ENCODE measurements at regions not wholly inside any gene's neighbourhood (a gene's known extent, or its start where the extent isn't known, plus 50 kb on each side); places are given as distances from the start of the nearest gene placed in this dataset.

- TF ChIP-seq CTCF (IDR thresholded peaks at IDR 0.05) (no peak), POLR2AphosphoS5 (IDR thresholded peaks at IDR 0.05) (no peak), EP300 (IDR thresholded peaks at IDR 0.05) (no peak), POLR2A (IDR thresholded peaks at IDR 0.05) (no peak)
Observed at GRCh38 chr9:14018081-14018480, 295.9 kb downstream of the NFIB start.

Data from gastroesophageal sphincter (tissue), 3 donors.